SK-N-DZ (cell line): ENCODE measurements at regions not wholly inside any gene's neighbourhood (a gene's known extent, or its start where the extent isn't known, plus 50 kb on each side); places are given as distances from the start of the nearest gene placed in this dataset.
"Not testable (repeated sequence)": the region's sequence is repeated elsewhere in the genome, so short reads cannot be mapped to it uniquely, and the experiment has no call there.

Experiments
- DNase-seq: peaks from one replicate; pipeline ENCODE4 v3.0.0-alpha.2; 2015; ENCODE audit warnings: low spot score

GRCh38 chr5:38789134-38789533, 56.7 kb upstream of the OSMR start:
- DNase-seq, result no peak

DNA sequence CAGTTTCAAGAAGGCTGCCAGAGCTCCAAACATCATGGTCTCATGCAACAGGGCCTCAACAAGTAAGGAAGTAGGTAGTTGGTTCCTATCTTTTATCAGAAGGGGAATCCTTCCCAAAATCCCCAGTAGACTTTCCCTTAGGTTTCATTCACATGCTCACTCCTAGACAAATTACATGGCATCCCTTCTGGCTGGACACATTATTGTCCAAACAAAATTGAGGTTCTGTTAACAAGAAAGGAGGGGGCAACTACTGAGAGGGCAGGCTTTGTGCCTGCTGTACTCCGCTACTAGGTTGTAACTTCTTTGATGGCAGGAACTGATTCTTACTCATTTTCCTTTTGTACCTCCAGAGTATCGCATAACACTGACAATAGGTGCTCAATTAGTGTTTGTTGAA, 56.0 kb upstream of the OSMR start:
- no peak for DNase-seq

- no peak for DNase-seq
These were observed 55.5 kb upstream of the OSMR start for GRCh38 chr5:38790268-38790667.

DNA sequence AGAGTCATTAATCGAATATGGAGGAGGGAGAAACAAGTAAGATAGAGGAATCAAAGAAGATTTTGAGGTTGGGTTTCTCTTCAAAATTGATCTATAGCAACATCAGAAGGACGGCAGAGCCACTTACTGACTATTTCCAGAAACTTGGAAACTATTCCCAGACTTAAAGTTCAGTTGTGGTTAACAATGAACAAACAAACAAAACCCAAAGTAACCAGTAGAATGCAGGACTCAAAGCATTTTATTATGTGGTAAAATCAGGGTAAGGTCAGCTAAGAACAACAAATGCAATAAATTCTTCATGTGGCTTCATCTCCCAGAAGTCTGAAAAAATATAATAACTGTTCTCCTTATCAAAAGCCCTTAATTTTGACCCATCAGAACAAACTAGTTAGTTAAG, 54.9 kb upstream of the OSMR start:
- no peak for DNase-seq

DNA sequence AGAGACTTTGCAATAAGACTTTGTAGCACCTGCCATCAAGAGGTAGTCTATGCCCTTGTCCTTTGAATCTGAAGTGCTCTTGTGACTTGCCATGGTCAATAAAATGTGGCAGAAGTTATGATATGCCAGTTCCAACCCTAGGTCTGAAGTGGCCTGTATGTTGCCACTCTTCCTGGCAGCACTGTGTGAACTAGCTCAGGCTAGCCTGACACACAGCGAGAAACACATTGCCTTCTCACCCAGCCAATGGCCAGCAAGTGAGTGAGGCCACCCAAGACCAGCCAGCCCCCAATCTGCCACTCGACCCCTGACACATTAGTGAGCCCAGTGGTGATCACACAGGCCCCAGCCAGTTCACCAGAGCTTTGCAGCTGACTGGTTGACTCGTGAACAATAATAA, 52.7 kb upstream of the OSMR start:
- DNase-seq, result no peak

GRCh38 chr5:38794037-38794436, 51.8 kb upstream of the OSMR start:
- DNase-seq, result not testable (repeated sequence)

DNA sequence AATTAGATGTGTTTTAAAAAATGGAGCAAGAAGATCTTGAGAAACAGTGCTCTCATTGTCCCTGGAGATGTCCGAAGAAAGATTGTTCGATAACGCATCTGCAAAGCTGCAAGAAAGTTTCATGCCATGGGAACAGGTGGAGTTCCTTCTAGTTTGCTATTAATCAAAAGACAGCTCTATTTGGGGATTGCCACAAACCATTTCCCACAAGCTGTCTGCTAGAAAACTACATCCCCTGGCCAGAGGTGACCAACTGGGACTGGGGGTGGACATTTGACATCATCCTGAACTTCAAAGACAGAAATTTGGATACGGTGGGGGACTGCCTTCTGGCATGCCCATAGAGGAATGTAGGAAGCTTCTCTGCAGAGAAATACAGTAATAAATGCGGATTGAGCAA, 50.8 kb upstream of the OSMR start:
- no peak for DNase-seq

DNA sequence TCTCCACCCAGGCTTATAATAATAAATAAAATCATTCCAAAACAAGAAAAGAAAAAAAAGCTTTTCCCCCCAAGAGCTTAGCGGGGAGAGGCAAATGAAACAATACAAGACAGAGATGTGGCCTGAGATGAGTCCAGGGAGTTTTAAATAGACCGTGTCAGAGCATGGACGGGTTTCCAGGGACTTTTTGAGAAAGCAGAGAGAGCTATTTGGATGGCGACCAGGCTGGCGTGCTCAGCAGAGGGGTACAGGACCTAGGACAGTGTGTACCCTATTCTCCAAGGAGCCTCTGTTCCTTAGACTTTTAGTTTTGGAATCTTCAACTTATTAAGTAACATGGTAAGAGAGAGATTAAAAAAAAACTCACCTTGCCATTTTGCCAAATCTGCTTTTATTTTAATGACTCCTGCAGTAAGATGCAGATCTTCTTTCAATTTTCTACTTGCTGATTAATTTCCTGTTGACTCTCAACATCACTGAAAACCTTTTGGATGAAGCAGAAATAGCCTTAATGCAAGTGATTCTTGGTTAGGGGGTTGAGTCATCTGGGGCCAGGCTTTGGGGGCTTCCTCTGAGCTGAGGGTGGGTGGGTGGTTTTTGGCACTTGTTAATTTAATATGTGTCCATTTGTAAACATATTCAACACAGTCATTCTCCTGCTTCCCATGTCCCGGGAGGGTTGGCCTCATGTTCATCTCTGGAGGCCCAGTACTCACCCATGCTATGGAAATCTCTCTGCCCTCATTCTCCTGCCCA, 49.6 kb upstream of the OSMR start:
- DNase-seq, result no peak
